ENCODE measurements at regions not wholly inside any gene's neighbourhood (a gene's known extent, or its start where the extent isn't known, plus 50 kb on each side); places are given as distances from the start of the nearest gene placed in this dataset.

- H2AFZ ChIP-seq (ENCODE audit: low read depth, low read length), result no peak overlapping the region
Observed at GRCh38 chr12:75738486-75738885, 227.1 kb upstream of the KRR1 start.

DNA sequence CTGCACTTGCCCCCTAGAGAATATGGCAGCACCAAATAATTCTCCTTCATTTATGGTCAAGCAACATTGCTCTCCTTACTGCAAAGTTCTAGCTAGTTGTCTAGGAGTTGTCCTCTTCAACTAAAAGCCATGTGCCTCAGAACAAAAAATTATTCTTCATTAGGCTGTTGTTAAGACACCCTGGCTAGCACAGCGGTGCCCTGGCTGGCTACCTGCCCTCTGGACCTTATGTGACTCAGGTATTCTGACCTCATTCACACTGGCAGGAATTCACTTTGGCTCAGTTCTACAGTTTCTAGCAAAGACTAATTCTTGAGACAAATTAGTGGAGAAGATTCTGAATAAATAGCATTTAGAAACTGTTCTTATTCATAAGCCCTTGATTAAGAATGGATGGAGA is 224.4 kb upstream of the KRR1 start:
- no peaks in the 10 kb centered on the region for H3F3A ChIP-seq (ENCODE audit: insufficient read depth, low read length, poor library complexity, severe bottlenecking)
- TF ChIP-seq POLR2AphosphoS5 (IDR thresholded peaks at IDR 0.05), result no peak
- TF ChIP-seq CTCF (IDR thresholded peaks at IDR 0.05; ENCODE audit: poor library complexity, severe bottlenecking), result no peak
- no peak for TF ChIP-seq RAD21 (conservative IDR thresholded peaks at IDR 0.05)
- no peak for TF ChIP-seq SMC3 (conservative IDR thresholded peaks at IDR 0.05; ENCODE audit: poor library complexity)
- TF ChIP-seq EZH2 (IDR thresholded peaks at IDR 0.05; ENCODE audit: borderline replicate concordance, insufficient read depth, low read length, poor library complexity, severe bottlenecking), result no peak
- TF ChIP-seq MXI1 (conservative IDR thresholded peaks at IDR 0.05; ENCODE audit: poor library complexity, severe bottlenecking), result no peak
- TF ChIP-seq TAF1 (IDR thresholded peaks at IDR 0.05; ENCODE audit: low read depth), result no peak
- TF ChIP-seq EP300 (conservative IDR thresholded peaks at IDR 0.05; ENCODE audit: poor library complexity, severe bottlenecking), result no peak
- TF ChIP-seq, protein P1, sequence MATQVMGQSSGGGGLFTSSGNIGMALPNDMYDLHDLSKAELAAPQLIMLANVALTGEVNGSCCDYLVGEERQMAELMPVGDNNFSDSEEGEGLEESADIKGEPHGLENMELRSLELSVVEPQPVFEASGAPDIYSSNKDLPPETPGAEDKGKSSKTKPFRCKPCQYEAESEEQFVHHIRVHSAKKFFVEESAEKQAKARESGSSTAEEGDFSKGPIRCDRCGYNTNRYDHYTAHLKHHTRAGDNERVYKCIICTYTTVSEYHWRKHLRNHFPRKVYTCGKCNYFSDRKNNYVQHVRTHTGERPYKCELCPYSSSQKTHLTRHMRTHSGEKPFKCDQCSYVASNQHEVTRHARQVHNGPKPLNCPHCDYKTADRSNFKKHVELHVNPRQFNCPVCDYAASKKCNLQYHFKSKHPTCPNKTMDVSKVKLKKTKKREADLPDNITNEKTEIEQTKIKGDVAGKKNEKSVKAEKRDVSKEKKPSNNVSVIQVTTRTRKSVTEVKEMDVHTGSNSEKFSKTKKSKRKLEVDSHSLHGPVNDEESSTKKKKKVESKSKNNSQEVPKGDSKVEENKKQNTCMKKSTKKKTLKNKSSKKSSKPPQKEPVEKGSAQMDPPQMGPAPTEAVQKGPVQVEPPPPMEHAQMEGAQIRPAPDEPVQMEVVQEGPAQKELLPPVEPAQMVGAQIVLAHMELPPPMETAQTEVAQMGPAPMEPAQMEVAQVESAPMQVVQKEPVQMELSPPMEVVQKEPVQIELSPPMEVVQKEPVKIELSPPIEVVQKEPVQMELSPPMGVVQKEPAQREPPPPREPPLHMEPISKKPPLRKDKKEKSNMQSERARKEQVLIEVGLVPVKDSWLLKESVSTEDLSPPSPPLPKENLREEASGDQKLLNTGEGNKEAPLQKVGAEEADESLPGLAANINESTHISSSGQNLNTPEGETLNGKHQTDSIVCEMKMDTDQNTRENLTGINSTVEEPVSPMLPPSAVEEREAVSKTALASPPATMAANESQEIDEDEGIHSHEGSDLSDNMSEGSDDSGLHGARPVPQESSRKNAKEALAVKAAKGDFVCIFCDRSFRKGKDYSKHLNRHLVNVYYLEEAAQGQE (IDR thresholded peaks at IDR 0.05; ENCODE audit: borderline replicate concordance), result no peak
- H3K27ac ChIP-seq (ENCODE audit: low read length), result no peak overlapping the region
- no peaks in the 10 kb centered on the region for H3K27me3 ChIP-seq (ENCODE audit: insufficient read depth, low read depth, low read length)
- H3K4me2 ChIP-seq (ENCODE audit: low read length), result no peak overlapping the region
- H3K4me3 ChIP-seq (ENCODE audit: low read length), result no peak overlapping the region
- no peaks in the 10 kb centered on the region for H4K20me1 ChIP-seq (ENCODE audit: insufficient read depth)
- H3K79me2 ChIP-seq (replicated peaks; ENCODE audit: insufficient read depth, low read length), result no peaks in the 10 kb centered on the region
- H3K9me3 ChIP-seq (ENCODE audit: low read length), result no peaks in the 10 kb centered on the region
- H2AFZ ChIP-seq (ENCODE audit: low read depth, low read length), result no peak overlapping the region
- H3K36me3 ChIP-seq (ENCODE audit: insufficient read depth, low read length), result no peaks in the 10 kb centered on the region
- H3K9ac ChIP-seq (ENCODE audit: low read length), result no peak overlapping the region
- no peaks in the 10 kb centered on the region for H3K9me2 ChIP-seq (ENCODE audit: insufficient read depth, low read length)

More at GRCh38 chr12:75738486-75738885, 227.1 kb upstream of the KRR1 start:
- Histone ChIP-seq H3K36me3 (ENCODE audit: insufficient read depth, low read length) (no peaks in the 10 kb centered on the region), H3F3A (ENCODE audit: insufficient read depth, low read length, poor library complexity, severe bottlenecking) (no peaks in the 10 kb centered on the region), H3K9me3 (ENCODE audit: low read length) (no peaks in the 10 kb centered on the region), H3K27me3 (ENCODE audit: insufficient read depth, low read depth, low read length) (no peaks in the 10 kb centered on the region), H3K9me2 (ENCODE audit: insufficient read depth, low read length) (no peaks in the 10 kb centered on the region), H4K20me1 (ENCODE audit: insufficient read depth) (no peaks in the 10 kb centered on the region), H3K27ac (ENCODE audit: low read length) (no peak overlapping the region), H3K4me3 (ENCODE audit: low read length) (no peak overlapping the region), H3K9ac (ENCODE audit: low read length) (no peak overlapping the region), H3K79me2 (replicated peaks; ENCODE audit: insufficient read depth, low read length) (no peaks in the 10 kb centered on the region), H3K4me2 (ENCODE audit: low read length) (no peak overlapping the region)
- TF ChIP-seq SMC3 (conservative IDR thresholded peaks at IDR 0.05; ENCODE audit: poor library complexity) (no peak), MXI1 (conservative IDR thresholded peaks at IDR 0.05; ENCODE audit: poor library complexity, severe bottlenecking) (no peak), EP300 (conservative IDR thresholded peaks at IDR 0.05; ENCODE audit: poor library complexity, severe bottlenecking) (no peak), POLR2AphosphoS5 (IDR thresholded peaks at IDR 0.05) (no peak), CTCF (IDR thresholded peaks at IDR 0.05; ENCODE audit: poor library complexity, severe bottlenecking) (no peak), TAF1 (IDR thresholded peaks at IDR 0.05; ENCODE audit: low read depth) (no peak), EZH2 (IDR thresholded peaks at IDR 0.05; ENCODE audit: borderline replicate concordance, insufficient read depth, low read length, poor library complexity, severe bottlenecking) (no peak), RAD21 (conservative IDR thresholded peaks at IDR 0.05) (no peak)
- TF ChIP-seq, protein P1 (IDR thresholded peaks at IDR 0.05; ENCODE audit: borderline replicate concordance), result no peak

Data from neural cell (in vitro differentiated cells).